H9 (cell line): ENCODE measurements at regions not wholly inside any gene's neighbourhood (a gene's known extent, or its start where the extent isn't known, plus 50 kb on each side); places are given as distances from the start of the nearest gene placed in this dataset.
A peak's percentile ranks its signal among the peaks of the same experiment; 100 is the strongest.

ENCODE experiments used
- DNase-seq: peaks from one replicate; pipeline ENCODE4 v3.0.0-alpha.2; 2017
- H2AFZ ChIP-seq: one replicate; pipeline ENCODE4 v1.6.1; 2013; ENCODE audit warnings: mild to moderate bottlenecking, low read length, control low read depth, moderate library complexity
- H2AK5ac ChIP-seq: 2 replicates; pipeline ENCODE4 v1.6.1; 2013; ENCODE audit warnings: low read length, control low read depth, mixed read lengths; ENCODE audit not compliant: insufficient read length
- H2BK120ac ChIP-seq: one replicate; pipeline ENCODE4 v1.6.1; 2013; ENCODE audit warnings: low read depth, mild to moderate bottlenecking, low read length, control low read depth, inconsistent platforms; ENCODE audit not compliant: poor library complexity, severe bottlenecking
- H2BK12ac ChIP-seq: 2 replicates; pipeline ENCODE4 v1.6.1; 2013; ENCODE audit warnings: low read length, control low read depth, mixed read lengths, low read depth; ENCODE audit not compliant: insufficient read length
- H2BK15ac ChIP-seq: 2 replicates; pipeline ENCODE4 v1.6.1; 2013; ENCODE audit warnings: low read depth, low read length, control low read depth
- H2BK20ac ChIP-seq: one replicate; pipeline ENCODE4 v1.6.1; 2013; ENCODE audit warnings: low read depth, mild to moderate bottlenecking, low read length, control low read depth, inconsistent platforms; ENCODE audit not compliant: poor library complexity, severe bottlenecking
- H2BK5ac ChIP-seq: 2 replicates; pipeline ENCODE4 v1.6.1; 2013; ENCODE audit warnings: low read length, control low read depth, mixed read lengths; ENCODE audit not compliant: insufficient read length
- H3K14ac ChIP-seq: 2 replicates; pipeline ENCODE4 v1.6.1; 2013; ENCODE audit warnings: low read length, control low read depth; ENCODE audit not compliant: insufficient read depth
- H3K18ac ChIP-seq: 2 replicates; pipeline ENCODE4 v1.6.1; 2013; ENCODE audit warnings: low read depth, mild to moderate bottlenecking, mixed read lengths, low read length, control low read depth; ENCODE audit not compliant: insufficient read length
- H3K23ac ChIP-seq: 2 replicates; pipeline ENCODE4 v1.6.1; 2013; ENCODE audit warnings: low read length, control low read depth, mixed read lengths, low read depth; ENCODE audit not compliant: insufficient read length
- H3K23me2 ChIP-seq: 2 replicates; pipeline ENCODE4 v1.6.1; 2013; ENCODE audit warnings: low read depth, mild to moderate bottlenecking, mixed read lengths, low read length, control low read depth; ENCODE audit not compliant: insufficient read length, poor library complexity, severe bottlenecking
- H3K27ac ChIP-seq: 2 replicates; pipeline ENCODE4 v1.5.1; 2013; ENCODE audit warnings: low read length, control low read depth, mixed read lengths, low read depth; ENCODE audit not compliant: insufficient read length
- H3K27me3 ChIP-seq: 2 replicates; pipeline ENCODE4 v1.6.1; 2013; ENCODE audit warnings: low read length, control low read depth, inconsistent platforms; ENCODE audit not compliant: insufficient read depth
- H3K4ac ChIP-seq: 2 replicates; pipeline ENCODE4 v1.6.1; 2013; ENCODE audit warnings: low read depth, mild to moderate bottlenecking, control low read depth, inconsistent platforms, low read length, moderate library complexity
- H3K4me1 ChIP-seq: 2 replicates; pipeline ENCODE4 v1.6.1; 2013; ENCODE audit warnings: low read length, control low read depth, inconsistent platforms; ENCODE audit not compliant: insufficient read depth
- H3K4me2 ChIP-seq: 2 replicates; pipeline ENCODE4 v1.6.1; 2013; ENCODE audit warnings: low read length, control low read depth, mixed read lengths; ENCODE audit not compliant: insufficient read length, insufficient read depth
- H3K56ac ChIP-seq: 2 replicates; pipeline ENCODE4 v1.6.1; 2013; ENCODE audit warnings: low read depth, mild to moderate bottlenecking, mixed read lengths, low read length, control low read depth; ENCODE audit not compliant: insufficient read length
- H3K79me1 ChIP-seq: 2 replicates; pipeline ENCODE4 v1.6.1; 2013; ENCODE audit warnings: low read depth, mild to moderate bottlenecking, moderate library complexity, low read length, control low read depth, inconsistent platforms; ENCODE audit not compliant: insufficient read depth, poor library complexity, severe bottlenecking
- H3K79me2 ChIP-seq: 2 replicates; pipeline ENCODE4 v1.6.1; 2013; ENCODE audit warnings: low read length, control low read depth, inconsistent platforms; ENCODE audit not compliant: insufficient read depth
- H3K9ac ChIP-seq: 2 replicates; pipeline ENCODE4 v1.6.1; 2013; ENCODE audit warnings: low read length, control low read depth, mixed read lengths; ENCODE audit not compliant: insufficient read length; ENCODE audit errors: extremely low read depth
- H3K9me3 ChIP-seq: one replicate; pipeline ENCODE4 v1.6.1; 2013; ENCODE audit warnings: low read depth, low read length, inconsistent platforms; ENCODE audit not compliant: control insufficient read depth
- H3T11ph ChIP-seq: one replicate; pipeline ENCODE4 v1.6.1; 2013; ENCODE audit warnings: mild to moderate bottlenecking, low read length, control low read depth, inconsistent platforms
- H4K20me1 ChIP-seq: one replicate; pipeline ENCODE4 v1.6.1; 2013; ENCODE audit not compliant: control insufficient read depth, insufficient read length, insufficient read depth
- H4K5ac ChIP-seq: 2 replicates; pipeline ENCODE4 v1.6.1; 2013; ENCODE audit warnings: low read depth, mild to moderate bottlenecking, mixed read lengths, low read length, control low read depth; ENCODE audit not compliant: insufficient read length
- H4K8ac ChIP-seq: replicated peaks from 2 replicates; pipeline ENCODE4 v1.6.1; 2013; ENCODE audit warnings: low read length, control low read depth, mixed read lengths, low read depth; ENCODE audit not compliant: insufficient read length
- H4K91ac ChIP-seq: 2 replicates; pipeline ENCODE4 v1.6.1; 2013; ENCODE audit warnings: low read depth, mild to moderate bottlenecking, moderate library complexity, mixed read lengths, low read length, control low read depth; ENCODE audit not compliant: insufficient read length
- H3K27ac Mint-ChIP-seq, 3 experiments: 2 replicates in 2 of 3; 3 replicates in 1 of 3; pipeline ENCODE4 v1.8.0; 2020 to 2021; ENCODE audit warnings: mixed read lengths in 3 of 3, mild to moderate bottlenecking in 1 of 3, moderate library complexity in 1 of 3
- H3K27me3 Mint-ChIP-seq: 2 replicates; pipeline ENCODE4 v1.8.0; 2021; ENCODE audit warnings: low read depth, mild to moderate bottlenecking, moderate library complexity, mixed read lengths
- H3K36me3 Mint-ChIP-seq, 3 experiments: 2 replicates in 2 of 3; 3 replicates in 1 of 3; pipeline ENCODE4 v1.8.0; 2020 to 2021; ENCODE audit warnings: low read depth in 3 of 3, mixed read lengths in 3 of 3; ENCODE audit not compliant: insufficient read depth in 1 of 3
- H3K4me1 Mint-ChIP-seq, 2 experiments: 2 replicates each; pipeline ENCODE4 v1.8.0; 2020; ENCODE audit warnings: mixed read lengths in 2 of 2
- H3K4me3 Mint-ChIP-seq, 2 experiments: 2 replicates in 1 of 2; 3 replicates in 1 of 2; pipeline ENCODE4 v1.8.0; 2020 to 2021; ENCODE audit warnings: mild to moderate bottlenecking in 2 of 2, mixed read lengths in 2 of 2, moderate library complexity in 1 of 2
- H3K9me3 Mint-ChIP-seq, 2 experiments: 2 replicates in 1 of 2; 3 replicates in 1 of 2; pipeline ENCODE4 v1.8.0; 2020; ENCODE audit warnings: mild to moderate bottlenecking in 2 of 2, mixed read lengths in 2 of 2, moderate library complexity in 1 of 2
- CTCF ChIP-seq: fragments of 200-600 bp; sonication (generic); conservative IDR thresholded peaks from 3 replicates; pipeline ENCODE4 v1.8.0; 2021; ENCODE audit warnings: antibody characterized with exemption, mild to moderate bottlenecking
- WGBS: extraction: QIAGEN DNeasy Blood & Tissue Kit; methylation state at CpG from one replicate; pipeline ENCODE4 v1.1.7; 2013; ENCODE audit warnings: missing lambda C conversion rate, low lambda C conversion rate, mixed read lengths; ENCODE audit not compliant: insufficient read length; ENCODE audit errors: extremely low coverage; 5-methylcytosine and 5-hydroxymethylcytosine counted together

GRCh38 chr14:85732031-85732430 lies 202.1 kb downstream of the FLRT2 start:
- Histone ChIP-seq H2BK12ac (no peak overlapping the region), H2BK120ac (no peak overlapping the region), H3K14ac (no peak overlapping the region), H2BK20ac (no peak overlapping the region), H3K56ac (no peak overlapping the region), H3K27me3 (no peaks in the 10 kb centered on the region), H3K4me2 (no peak overlapping the region), H2AFZ (no peak overlapping the region), H3K4me1 (no peaks in the 10 kb centered on the region), H3K79me1 (no peaks in the 10 kb centered on the region), H2AK5ac (no peak overlapping the region), H4K91ac (no peak overlapping the region), H3T11ph (no peak overlapping the region), H2BK15ac (no peak overlapping the region), H3K23ac (no peak overlapping the region), H4K8ac (no peak overlapping the region), H3K9me3 (no peaks in the 10 kb centered on the region), H3K4ac (no peak overlapping the region), H3K18ac (no peak overlapping the region), H4K5ac (no peak overlapping the region), H3K27ac (no peak overlapping the region), H4K20me1 (no peaks in the 10 kb centered on the region), H3K79me2 (no peaks in the 10 kb centered on the region), H2BK5ac (no peak overlapping the region), H3K23me2 (no peaks in the 10 kb centered on the region), H3K9ac (no peak overlapping the region)
- no peaks in the 10 kb centered on the region; a peak in 1 of 5 replicates for H3K9me3 Mint-ChIP-seq
- H3K4me1 Mint-ChIP-seq, result peaks cover 13% of the 10 kb centered on the region in 2 experiments
- no peak for TF ChIP-seq CTCF
- WGBS, result no CpG with 5 or more reads among the region's 1 CpG
- H3K4me3 Mint-ChIP-seq, result no peak overlapping the region
- no peaks in the 10 kb centered on the region for H3K27me3 Mint-ChIP-seq
- peaks cover 0 to 2% (median 0%) of the 10 kb centered on the region in 3 experiments; a peak in 1 of 7 replicates for H3K36me3 Mint-ChIP-seq
- DNase-seq, result no peak
- H3K27ac Mint-ChIP-seq, result peak overlapping the region in 2 of 3 experiments; percentile 3 to 75; a peak in 2 of 7 replicates
